ENCODE measurements at regions not wholly inside any gene's neighbourhood (a gene's known extent, or its start where the extent isn't known, plus 50 kb on each side); places are given as distances from the start of the nearest gene placed in this dataset.
"Not testable (repeated sequence)": the region's sequence is repeated elsewhere in the genome, so short reads cannot be mapped to it uniquely, and the experiment has no call there.

DNA sequence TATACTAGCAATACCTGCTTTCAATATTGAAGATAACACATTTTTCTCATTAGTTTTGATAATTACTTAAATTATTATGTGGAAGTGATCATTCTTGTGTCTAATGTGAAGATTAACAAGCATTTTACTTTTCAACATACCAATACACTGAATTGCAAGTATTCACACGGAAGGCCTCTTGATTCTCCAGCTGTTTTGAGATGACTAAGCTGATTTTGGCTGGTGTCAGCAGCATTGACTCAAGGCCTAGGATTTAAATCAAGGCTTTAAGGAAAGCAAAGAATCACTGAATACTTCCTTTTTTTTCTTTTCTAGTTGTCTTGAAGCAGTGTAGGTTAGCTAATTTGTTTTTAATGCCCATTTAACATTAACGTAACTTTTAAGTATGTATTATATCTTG lies 373.7 kb downstream of the SRGAP2C start:
- 50% methylated on average over 1 of the region's 2 CpGs for WGBS (ENCODE audit: insufficient coverage)

DNA sequence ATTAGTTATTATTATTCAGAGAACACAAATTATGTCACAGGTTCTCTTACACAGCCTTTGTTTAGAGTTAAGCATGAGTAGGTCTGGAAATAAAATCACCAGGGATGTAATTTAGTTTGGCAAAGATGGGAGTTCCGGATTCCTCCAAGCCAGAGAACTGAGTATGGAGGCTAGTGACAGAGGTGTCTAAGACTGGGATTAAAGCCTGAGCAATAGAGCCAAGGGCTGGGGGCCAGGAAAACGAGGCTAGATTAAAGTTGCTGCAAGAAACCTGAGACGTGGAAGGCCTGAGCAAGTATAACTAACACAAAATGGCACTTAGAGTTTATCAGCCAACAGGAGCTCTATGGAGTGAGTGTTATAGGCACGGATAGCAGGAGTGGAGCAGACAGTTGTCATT lies 381.6 kb downstream of the SRGAP2C start:
- Mint-ChIP-seq H3K27ac (no peak overlapping the region), H3K4me3 (no peak overlapping the region), H3K27me3 (ENCODE audit: low read depth in 2 of 2) (no peaks in the 10 kb centered on the region), H3K4me1 (no peaks in the 10 kb centered on the region), H3K36me3 (no peaks in the 10 kb centered on the region), H3K9me3 (no peaks in the 10 kb centered on the region)
- TF ChIP-seq, protein P1, sequence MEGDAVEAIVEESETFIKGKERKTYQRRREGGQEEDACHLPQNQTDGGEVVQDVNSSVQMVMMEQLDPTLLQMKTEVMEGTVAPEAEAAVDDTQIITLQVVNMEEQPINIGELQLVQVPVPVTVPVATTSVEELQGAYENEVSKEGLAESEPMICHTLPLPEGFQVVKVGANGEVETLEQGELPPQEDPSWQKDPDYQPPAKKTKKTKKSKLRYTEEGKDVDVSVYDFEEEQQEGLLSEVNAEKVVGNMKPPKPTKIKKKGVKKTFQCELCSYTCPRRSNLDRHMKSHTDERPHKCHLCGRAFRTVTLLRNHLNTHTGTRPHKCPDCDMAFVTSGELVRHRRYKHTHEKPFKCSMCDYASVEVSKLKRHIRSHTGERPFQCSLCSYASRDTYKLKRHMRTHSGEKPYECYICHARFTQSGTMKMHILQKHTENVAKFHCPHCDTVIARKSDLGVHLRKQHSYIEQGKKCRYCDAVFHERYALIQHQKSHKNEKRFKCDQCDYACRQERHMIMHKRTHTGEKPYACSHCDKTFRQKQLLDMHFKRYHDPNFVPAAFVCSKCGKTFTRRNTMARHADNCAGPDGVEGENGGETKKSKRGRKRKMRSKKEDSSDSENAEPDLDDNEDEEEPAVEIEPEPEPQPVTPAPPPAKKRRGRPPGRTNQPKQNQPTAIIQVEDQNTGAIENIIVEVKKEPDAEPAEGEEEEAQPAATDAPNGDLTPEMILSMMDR (IDR thresholded peaks at IDR 0.05), result no peak
- intact Hi-C loops (cut with micrococcal nuclease), result no loop called here
- Histone ChIP-seq H3K36me3 (ENCODE audit: control insufficient read depth, insufficient read depth, low read length) (no peaks in the 10 kb centered on the region), H3K9me3 (ENCODE audit: control insufficient read depth, insufficient read depth, low read length) (no peaks in the 10 kb centered on the region), H3K27me3 (ENCODE audit: control insufficient read depth, insufficient read depth, low read length) (no peaks in the 10 kb centered on the region), H3K27ac (ENCODE audit: low read length) (no peak overlapping the region), H3K4me1 (ENCODE audit: control insufficient read depth, insufficient read depth, low read length) (no peaks in the 10 kb centered on the region), H3K4me3 (ENCODE audit: low read length) (no peak overlapping the region)
- 77% methylated on average over 3 of the region's 4 CpGs for WGBS (ENCODE audit: insufficient coverage)
- DNase-seq, result no peak
- ATAC-seq, result no peak

More for the DNA sequence above, 373.7 kb downstream of the SRGAP2C start:
- Histone ChIP-seq H3K4me3 (ENCODE audit: low read length) (no peak overlapping the region), H3K36me3 (ENCODE audit: control insufficient read depth, insufficient read depth, low read length) (no peaks in the 10 kb centered on the region), H3K27ac (ENCODE audit: low read length) (no peak overlapping the region), H3K9me3 (ENCODE audit: control insufficient read depth, insufficient read depth, low read length) (no peaks in the 10 kb centered on the region), H3K4me1 (ENCODE audit: control insufficient read depth, insufficient read depth, low read length) (peaks cover 2% of the 10 kb centered on the region), H3K27me3 (ENCODE audit: control insufficient read depth, insufficient read depth, low read length) (no peaks in the 10 kb centered on the region)
- H3K4me3 Mint-ChIP-seq, result no peak overlapping the region
- no peaks in the 10 kb centered on the region for H3K9me3 Mint-ChIP-seq
- TF ChIP-seq, protein P1 (IDR thresholded peaks at IDR 0.05), result no peak
- no peak overlapping the region for H3K27ac Mint-ChIP-seq
- no peaks in the 10 kb centered on the region for H3K27me3 Mint-ChIP-seq (ENCODE audit: low read depth in 2 of 2)
- intact Hi-C loops (cut with micrococcal nuclease), result no loop called here
- no peak for ATAC-seq
- no peaks in the 10 kb centered on the region for H3K36me3 Mint-ChIP-seq
- H3K4me1 Mint-ChIP-seq, result peaks cover 0 to 5% of the 10 kb centered on the region in 2 donors
- no peak for DNase-seq

DNA sequence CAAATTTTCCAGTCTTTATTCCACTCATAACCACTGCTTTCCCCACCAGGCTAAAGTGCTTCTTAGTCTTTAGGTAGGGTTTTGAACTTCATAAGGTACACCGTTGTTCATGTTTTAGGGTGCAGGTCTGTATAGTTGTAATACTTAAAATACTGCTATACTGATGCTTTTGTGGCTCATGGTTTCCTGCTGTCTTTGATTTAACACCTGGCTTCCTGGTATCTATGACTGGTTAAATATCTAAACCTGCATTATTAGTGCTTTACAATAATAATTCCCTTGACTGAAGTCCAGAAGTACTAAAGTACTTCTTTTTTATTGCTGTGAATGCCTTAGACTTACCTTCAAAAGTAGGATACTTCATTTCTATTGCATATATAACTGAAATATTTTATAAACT lies 384.7 kb downstream of the SRGAP2C start:
- Histone ChIP-seq H3K9me3 (ENCODE audit: control insufficient read depth, insufficient read depth, low read length) (no peaks in the 10 kb centered on the region), H3K36me3 (ENCODE audit: control insufficient read depth, insufficient read depth, low read length) (no peaks in the 10 kb centered on the region), H3K27ac (ENCODE audit: low read length) (no peak overlapping the region), H3K4me3 (ENCODE audit: low read length) (no peak overlapping the region), H3K4me1 (ENCODE audit: control insufficient read depth, insufficient read depth, low read length) (no peaks in the 10 kb centered on the region), H3K27me3 (ENCODE audit: control insufficient read depth, insufficient read depth, low read length) (no peaks in the 10 kb centered on the region)
- H3K4me1 Mint-ChIP-seq, result no peaks in the 10 kb centered on the region
- DNase-seq (no peak), ATAC-seq (no peak)
- intact Hi-C loops (cut with micrococcal nuclease), result no loop called here
- H3K36me3 Mint-ChIP-seq, result no peaks in the 10 kb centered on the region
- no peak overlapping the region for H3K27ac Mint-ChIP-seq
- no peak overlapping the region for H3K4me3 Mint-ChIP-seq
- no peaks in the 10 kb centered on the region for H3K9me3 Mint-ChIP-seq
- H3K27me3 Mint-ChIP-seq (ENCODE audit: low read depth in 2 of 2), result no peaks in the 10 kb centered on the region
- TF ChIP-seq, protein P1 (IDR thresholded peaks at IDR 0.05), result no peak
- 100% methylated on average over 1 of the region's 1 CpG for WGBS (ENCODE audit: insufficient coverage)

DNA sequence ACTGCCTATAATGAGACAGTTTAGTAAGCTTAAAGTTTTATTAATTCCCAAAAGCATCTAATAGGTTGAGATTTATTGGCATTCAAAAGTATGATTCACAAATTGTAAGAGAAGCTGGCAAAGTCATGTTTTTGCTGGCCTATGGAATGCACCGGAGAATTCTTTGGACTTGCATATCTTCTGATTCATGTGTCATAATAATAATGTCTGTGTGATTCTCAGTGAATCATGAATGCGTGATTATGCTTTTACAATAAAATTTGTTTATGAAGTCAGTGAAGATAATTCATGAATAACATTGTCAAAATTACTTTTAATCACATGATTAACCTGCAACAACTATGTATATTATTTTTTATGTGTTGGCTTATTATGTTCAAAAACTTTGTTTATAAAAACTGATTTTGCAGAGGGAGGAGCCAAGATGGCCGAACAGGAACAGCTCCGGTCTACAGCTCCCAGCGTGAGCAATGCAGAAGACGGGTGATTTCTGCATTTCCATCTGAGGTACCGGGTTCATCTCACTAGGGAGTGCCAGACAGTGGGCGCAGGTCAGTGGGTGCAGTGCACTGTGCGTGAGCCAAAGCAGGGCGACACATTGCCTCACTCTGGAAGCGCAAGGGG lies 389.2 kb downstream of the SRGAP2C start:
- H3K36me3 ChIP-seq (ENCODE audit: control insufficient read depth, insufficient read depth, low read length); H3K27ac Mint-ChIP-seq; intact Hi-C loops (cut with micrococcal nuclease); H3K27me3 Mint-ChIP-seq (ENCODE audit: low read depth in 2 of 2); H3K4me3 ChIP-seq (ENCODE audit: low read length); H3K27ac ChIP-seq (ENCODE audit: low read length); H3K4me3 Mint-ChIP-seq; ATAC-seq; H3K36me3 Mint-ChIP-seq; DNase-seq; H3K9me3 Mint-ChIP-seq; H3K27me3 ChIP-seq (ENCODE audit: control insufficient read depth, insufficient read depth, low read length); H3K4me1 ChIP-seq (ENCODE audit: control insufficient read depth, insufficient read depth, low read length); H3K4me1 Mint-ChIP-seq; H3K9me3 ChIP-seq (ENCODE audit: control insufficient read depth, insufficient read depth, low read length): not testable (repeated sequence)
- WGBS (ENCODE audit: insufficient coverage), result 96% methylated on average over 10 of the region's 11 CpGs

DNA sequence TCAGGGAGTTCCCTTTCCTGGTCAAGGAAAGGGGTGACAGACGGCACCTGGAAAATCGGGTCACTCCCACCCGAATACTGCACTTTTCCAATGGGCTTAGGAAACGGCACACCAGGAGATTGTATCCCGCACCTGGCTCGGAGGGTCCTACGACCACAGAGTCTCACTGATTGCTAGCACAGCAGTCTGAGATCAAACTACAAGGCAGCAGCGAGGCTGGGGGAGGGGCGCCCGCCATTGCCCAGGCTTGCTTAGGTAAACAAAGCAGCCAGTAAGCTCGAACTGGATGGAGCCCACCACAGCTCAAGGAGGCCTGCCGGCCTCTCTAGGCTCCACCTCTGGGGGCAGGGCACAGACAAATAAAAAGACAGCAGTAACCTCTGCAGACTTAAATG lies 389.7 kb downstream of the SRGAP2C start:
- H3K36me3 ChIP-seq (ENCODE audit: control insufficient read depth, insufficient read depth, low read length); H3K9me3 Mint-ChIP-seq; H3K4me3 ChIP-seq (ENCODE audit: low read length); H3K4me1 ChIP-seq (ENCODE audit: control insufficient read depth, insufficient read depth, low read length); DNase-seq; H3K27ac Mint-ChIP-seq; H3K4me3 Mint-ChIP-seq; H3K27me3 ChIP-seq (ENCODE audit: control insufficient read depth, insufficient read depth, low read length); H3K27ac ChIP-seq (ENCODE audit: low read length); H3K4me1 Mint-ChIP-seq; H3K27me3 Mint-ChIP-seq (ENCODE audit: low read depth in 2 of 2); H3K36me3 Mint-ChIP-seq; intact Hi-C loops (cut with micrococcal nuclease); ATAC-seq; H3K9me3 ChIP-seq (ENCODE audit: control insufficient read depth, insufficient read depth, low read length): not testable (repeated sequence)
- 96% methylated on average over 12 of the region's 12 CpGs for WGBS (ENCODE audit: insufficient coverage)

DNA sequence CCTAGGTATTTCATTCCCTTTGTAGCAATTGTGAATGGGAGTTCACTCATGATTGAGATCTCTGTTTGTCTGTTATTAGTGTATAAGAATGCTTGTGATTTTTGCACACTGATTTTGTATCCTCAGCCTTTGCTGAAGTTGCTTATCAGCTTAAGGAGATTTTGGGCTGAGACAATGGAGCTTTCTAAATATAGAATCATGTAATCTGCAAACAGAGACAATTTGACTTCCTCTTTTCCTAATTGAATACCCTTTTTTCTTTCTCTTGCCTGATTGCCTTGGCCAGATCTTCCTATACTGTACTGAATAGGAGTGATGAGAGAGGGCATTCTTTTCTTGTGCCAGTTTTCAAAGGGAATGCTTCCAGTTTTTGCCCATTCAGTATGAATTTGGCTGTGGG lies 398.1 kb downstream of the SRGAP2C start:
- intact Hi-C loops (cut with micrococcal nuclease); ATAC-seq; H3K27ac ChIP-seq (ENCODE audit: low read length); H3K4me1 Mint-ChIP-seq; H3K9me3 Mint-ChIP-seq; H3K36me3 Mint-ChIP-seq; H3K4me3 Mint-ChIP-seq; H3K27me3 ChIP-seq (ENCODE audit: control insufficient read depth, insufficient read depth, low read length); H3K9me3 ChIP-seq (ENCODE audit: control insufficient read depth, insufficient read depth, low read length); DNase-seq; H3K27me3 Mint-ChIP-seq (ENCODE audit: low read depth in 2 of 2); H3K4me3 ChIP-seq (ENCODE audit: low read length); H3K27ac Mint-ChIP-seq; H3K36me3 ChIP-seq (ENCODE audit: control insufficient read depth, insufficient read depth, low read length): not testable (repeated sequence)
- peaks cover 12% of the 10 kb centered on the region for H3K4me1 ChIP-seq (ENCODE audit: control insufficient read depth, insufficient read depth, low read length)

Measured in natural killer cell (primary cell).